Kasumi-1 (cell line): ENCODE measurements at regions not wholly inside any gene's neighbourhood (a gene's known extent, or its start where the extent isn't known, plus 50 kb on each side); places are given as distances from the start of the nearest gene placed in this dataset.
A peak's percentile ranks its signal among the peaks of the same experiment; 100 is the strongest.

ENCODE experiments used
- DNase-seq, 2 experiments: peaks; one replicate each; lab custom pipeline; 2025; lab: John Stamatoyannopoulos, UW

GRCh38 chr21:16912075-16912474 lies 600.8 kb upstream of the CXADR start:
- no peak for DNase-seq

DNA sequence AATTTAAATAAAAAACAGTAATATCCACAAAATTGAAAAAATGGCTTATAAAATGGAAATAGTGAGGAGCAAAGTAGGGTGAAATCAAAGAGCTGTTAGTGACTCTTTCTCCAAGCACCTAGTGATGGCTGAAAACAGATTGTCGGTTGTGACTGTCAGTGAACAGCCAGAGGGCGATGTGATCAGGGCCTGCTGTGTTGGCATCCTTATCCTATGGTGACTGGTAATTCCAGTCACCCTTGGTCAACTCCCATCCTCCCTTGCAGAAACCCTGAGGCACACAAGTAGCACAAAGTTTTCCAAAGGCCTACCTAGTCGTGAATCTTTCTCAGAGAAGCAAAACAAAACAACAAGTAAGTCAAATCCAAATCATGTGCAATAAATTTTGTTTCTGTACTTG lies 599.8 kb upstream of the CXADR start:
- no peak for DNase-seq

- DNase-seq = no peak
Measured at GRCh38 chr21:16928439-16928838, 584.4 kb upstream of the CXADR start.

GRCh38 chr21:16932314-16932713 lies 580.5 kb upstream of the CXADR start:
- DNase-seq = no peak

GRCh38 chr21:16942703-16943102 lies 570.1 kb upstream of the CXADR start:
- peak in 1 of 2 experiments; percentile 19 for DNase-seq

DNA sequence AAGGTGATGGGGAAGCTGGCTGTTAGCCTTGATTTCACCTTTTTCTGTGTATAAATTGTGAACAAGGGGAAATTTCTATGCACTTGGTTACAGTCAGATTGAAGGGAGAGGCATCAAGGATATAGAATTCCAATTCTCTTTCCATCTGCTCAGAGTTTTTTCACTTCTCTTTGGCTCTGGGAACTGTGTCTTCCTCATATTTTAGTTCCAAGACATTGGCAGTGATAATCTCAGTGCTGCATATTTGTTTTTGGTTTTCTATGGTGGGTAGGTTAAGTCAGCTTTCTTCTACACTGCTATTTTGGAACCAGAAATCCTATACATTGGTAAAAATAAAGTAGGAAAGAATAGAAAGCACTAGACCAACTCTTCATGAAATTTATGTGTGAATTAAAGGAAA lies 569.6 kb upstream of the CXADR start:
- no peak for DNase-seq

GRCh38 chr21:16945580-16945979 lies 567.3 kb upstream of the CXADR start:
- DNase-seq = no peak

- DNase-seq = no peak
Measured at GRCh38 chr21:16956824-16957223, 556.0 kb upstream of the CXADR start.

DNA sequence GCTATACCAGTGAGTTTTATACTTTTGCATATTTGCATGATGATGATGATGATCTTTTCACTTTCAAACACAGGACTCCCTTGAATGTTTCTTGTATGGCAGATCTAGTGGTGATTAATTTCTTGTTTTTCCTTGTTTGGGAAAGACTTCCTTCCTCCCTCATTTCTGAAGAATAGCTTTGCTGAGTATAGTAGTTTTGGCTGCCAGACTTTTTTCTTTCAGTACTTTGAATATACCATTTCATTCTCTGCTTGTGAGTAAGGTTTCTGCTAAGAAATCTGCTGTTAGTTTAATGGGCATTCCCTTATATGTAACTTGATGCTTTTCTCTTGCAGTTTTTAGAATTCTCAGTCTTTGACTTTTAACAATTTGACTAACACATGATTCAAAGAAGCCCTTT lies 547.4 kb upstream of the CXADR start:
- no peak for DNase-seq

DNA sequence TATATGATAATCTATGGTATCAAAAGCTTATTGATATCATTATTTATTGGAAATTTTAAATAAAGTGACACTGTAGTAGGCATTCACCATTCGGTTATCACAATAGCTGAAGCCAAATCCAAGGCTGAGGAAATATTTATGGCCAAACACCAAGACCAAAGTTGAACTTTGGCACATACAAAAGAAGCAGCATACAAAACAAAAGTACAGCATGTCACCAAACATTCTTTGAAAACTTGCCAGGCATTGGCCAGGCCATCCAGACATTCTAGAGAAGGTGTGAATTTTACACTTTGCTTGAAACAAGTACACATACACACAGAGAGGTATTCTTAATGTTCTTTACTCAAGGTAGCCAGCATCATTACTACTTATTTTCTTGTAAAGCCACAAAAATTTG lies 544.4 kb upstream of the CXADR start:
- DNase-seq = no peak

DNA sequence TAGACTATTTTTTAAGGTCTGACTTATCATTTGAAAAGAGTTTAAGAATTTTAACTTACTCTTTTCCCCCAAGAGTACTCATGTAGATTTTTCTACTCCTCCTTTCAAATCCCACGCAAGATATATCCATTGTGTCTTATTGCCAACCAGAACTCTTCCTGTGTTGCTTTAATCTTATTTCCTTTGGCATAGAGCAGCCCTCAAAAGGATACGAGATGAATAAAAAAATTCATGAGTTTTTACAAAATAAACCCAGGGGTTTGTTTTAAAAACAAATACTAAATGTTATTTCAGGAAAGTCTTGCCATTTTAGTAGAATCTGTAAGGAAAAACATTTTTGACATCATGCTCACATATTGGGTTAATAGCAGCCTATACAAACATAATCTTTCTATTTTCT lies 543.2 kb upstream of the CXADR start:
- no peak for DNase-seq

DNA sequence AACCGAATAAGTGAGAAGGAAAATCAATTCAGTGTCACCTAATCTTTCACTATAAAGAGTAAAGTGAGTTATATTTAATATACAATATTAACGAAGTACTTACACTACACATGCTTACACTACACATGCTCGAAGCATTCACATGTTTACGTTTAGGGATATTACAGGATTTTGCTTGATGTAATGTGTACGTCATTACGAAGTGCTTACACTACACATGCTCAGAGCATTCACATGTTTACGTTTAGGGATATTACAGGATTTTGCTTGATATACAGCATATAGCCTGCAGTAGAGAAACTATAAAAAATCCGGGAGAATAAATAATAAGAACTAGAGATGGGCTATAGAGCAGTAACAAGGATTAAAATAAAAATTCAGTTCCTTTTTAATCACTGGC lies 538.8 kb upstream of the CXADR start:
- no peak for DNase-seq

- no peak for DNase-seq
Measured at GRCh38 chr21:16976193-16976592, 536.6 kb upstream of the CXADR start.

- no peak for DNase-seq
Measured at GRCh38 chr21:16978309-16978895, 534.4 kb upstream of the CXADR start.

GRCh38 chr21:16979574-16979973 lies 533.3 kb upstream of the CXADR start:
- no peak for DNase-seq

DNA sequence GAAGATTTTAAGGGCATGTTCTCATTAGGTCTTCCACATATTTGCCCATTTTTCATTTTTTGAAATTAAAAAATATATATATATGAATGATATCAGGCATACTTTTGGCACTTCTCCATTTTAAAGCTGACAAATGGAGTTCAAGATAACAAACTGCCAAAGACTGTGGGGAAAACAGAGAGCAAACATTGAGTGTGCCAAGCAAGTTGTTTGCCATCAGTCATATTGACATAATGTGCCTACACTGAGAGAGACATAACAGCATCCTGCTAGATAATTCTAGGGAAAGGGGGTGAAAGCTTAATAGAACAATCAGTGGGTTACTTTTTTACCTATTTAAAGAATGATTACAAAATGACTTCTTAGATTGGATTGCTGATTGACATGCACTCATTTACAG lies 529.4 kb upstream of the CXADR start:
- no peak for DNase-seq

GRCh38 chr21:16992448-16992847 lies 520.4 kb upstream of the CXADR start:
- DNase-seq = no peak

- DNase-seq = no peak
Measured at GRCh38 chr21:16993416-16994038, 519.3 kb upstream of the CXADR start.

GRCh38 chr21:17002594-17003257 lies 510.1 kb upstream of the CXADR start:
- no peak for DNase-seq

DNA sequence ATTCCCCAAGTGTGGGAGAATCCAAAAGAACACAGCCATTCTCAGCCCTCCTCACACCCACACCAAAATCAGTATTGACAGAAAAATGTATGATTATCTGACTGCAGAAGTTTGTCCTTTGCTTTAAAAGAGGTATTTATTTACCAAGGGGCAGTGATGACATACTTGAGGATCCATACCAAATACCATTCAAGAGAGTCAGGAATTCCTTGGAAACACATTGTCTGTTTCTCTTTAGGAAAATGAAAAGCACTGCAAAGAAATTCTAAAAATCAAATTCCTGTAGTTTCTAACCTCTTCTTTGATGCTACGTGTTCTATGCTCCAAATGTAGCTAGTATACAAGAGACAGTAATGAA lies 509.6 kb upstream of the CXADR start:
- DNase-seq = no peak

DNA sequence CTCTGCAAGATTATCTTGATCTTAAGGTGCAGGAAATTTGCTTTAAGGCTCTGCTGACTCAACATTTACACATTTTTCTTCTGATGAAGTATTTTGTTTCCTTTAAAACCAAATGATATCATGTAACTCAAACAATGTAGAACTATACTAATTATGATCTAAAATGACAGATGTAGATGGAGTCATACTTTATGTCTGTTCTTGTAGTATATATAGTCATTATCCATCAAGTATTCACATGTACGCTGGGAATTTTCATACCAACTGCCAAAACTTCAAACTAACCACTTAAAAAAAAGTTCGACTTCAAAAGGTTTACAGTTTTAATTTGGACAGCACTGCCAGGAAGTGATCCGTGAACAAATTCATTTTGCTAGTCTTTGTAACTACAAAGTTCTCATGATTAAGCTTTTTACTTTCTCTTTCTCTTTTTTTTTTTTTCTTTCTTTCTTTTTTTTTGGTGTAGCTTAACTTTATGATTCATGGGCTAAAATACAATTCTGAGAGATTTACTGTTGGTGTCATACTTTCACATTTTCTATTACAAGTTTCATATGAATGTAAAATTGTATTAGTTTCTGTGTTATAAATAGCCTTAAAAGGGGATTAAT lies 509.0 kb upstream of the CXADR start:
- no peak for DNase-seq

DNA sequence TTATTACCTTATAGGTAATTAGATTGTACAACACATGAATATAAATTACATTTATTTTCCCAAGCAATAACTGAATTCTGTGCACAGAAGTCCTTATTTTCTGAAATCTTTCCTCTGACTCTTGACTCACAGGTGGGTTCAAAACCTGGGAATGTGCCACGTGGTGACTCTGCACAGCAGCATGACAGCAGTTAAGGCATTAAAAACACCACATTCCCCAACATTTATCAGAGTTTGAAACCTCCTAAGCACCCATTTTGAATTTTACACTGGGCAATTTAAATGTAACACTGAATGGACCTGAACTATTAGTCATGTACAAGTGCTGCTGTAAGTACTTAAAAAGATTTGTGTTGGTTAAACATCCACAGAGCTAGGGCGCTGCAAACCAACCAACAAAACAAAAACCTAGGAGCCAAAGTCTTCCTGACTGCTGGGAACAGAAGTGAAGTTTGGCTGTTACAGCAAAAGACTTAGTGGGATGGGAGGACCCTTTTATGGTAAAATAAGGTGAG lies 480.6 kb upstream of the CXADR start:
- no peak for DNase-seq

- no peak for DNase-seq
Measured at GRCh38 chr21:17044696-17045095, 468.1 kb upstream of the CXADR start.
